HCT116 (cell line): ENCODE measurements at regions not wholly inside any gene's neighbourhood (a gene's known extent, or its start where the extent isn't known, plus 50 kb on each side); places are given as distances from the start of the nearest gene placed in this dataset.

Experiments used
- CEBPB ChIP-seq: IDR thresholded peaks from 2 replicates; pipeline ENCODE4 v1.6.1; 2012; ENCODE audit warnings: low read depth
- EZH2 ChIP-seq: fragments of 200-600 bp; sonication (generic); IDR thresholded peaks from 2 replicates; pipeline ENCODE4 v1.6.1; 2017; ENCODE audit warnings: antibody characterized with exemption, mixed run types
- MAX ChIP-seq: IDR thresholded peaks from 2 replicates; pipeline ENCODE4 v1.6.1; 2012
- POLR2A ChIP-seq: IDR thresholded peaks from 2 replicates; pipeline ENCODE4 v1.7.0; 2011; ENCODE audit warnings: borderline replicate concordance; ENCODE audit not compliant: insufficient read depth, insufficient read length; ENCODE audit errors: extremely low read depth
- POLR2AphosphoS5 ChIP-seq: IDR thresholded peaks from 2 replicates; pipeline ENCODE4 v1.6.1; 2011; ENCODE audit warnings: mild to moderate bottlenecking, low read depth, low read length, moderate library complexity
- SIN3A ChIP-seq: IDR thresholded peaks from 2 replicates; pipeline ENCODE4 v1.6.1; 2012; ENCODE audit warnings: low read depth
- ZNF274 ChIP-seq: fragments of 200-500 bp; sonication (Bioruptor generic); IDR thresholded peaks from 2 replicates; pipeline ENCODE4 v1.6.1; 2014; ENCODE audit warnings: mild to moderate bottlenecking, low read depth, low read length, inconsistent platforms
- TF ChIP-seq, protein P1 (sequence below): IDR thresholded peaks from 2 replicates; pipeline ENCODE4 v1.6.1; 2012; ENCODE audit warnings: low read depth
- TF ChIP-seq, protein P2 (sequence below), 3 experiments: fragments of 200-600 bp in 1 of 3; sonication (generic) in 1 of 3; IDR thresholded peaks in 2 of 3; conservative IDR thresholded peaks in 1 of 3; 2 replicates each; pipeline ENCODE4 v1.5.1; 2012 to 2017; ENCODE audit warnings: low read depth in 2 of 3, low read length in 2 of 3, antibody characterized with exemption in 1 of 3, borderline replicate concordance in 1 of 3, control low read depth in 1 of 3, mild to moderate bottlenecking in 1 of 3, mixed read lengths in 1 of 3, mixed run types in 1 of 3, moderate library complexity in 1 of 3; ENCODE audit not compliant: insufficient read depth in 1 of 3

- TF ChIP-seq EZH2 (no peak), POLR2A (no peak), SIN3A (no peak), ZNF274 (no peak), POLR2AphosphoS5 (no peak), CEBPB (no peak), MAX (no peak)
- TF ChIP-seq, protein P1, sequence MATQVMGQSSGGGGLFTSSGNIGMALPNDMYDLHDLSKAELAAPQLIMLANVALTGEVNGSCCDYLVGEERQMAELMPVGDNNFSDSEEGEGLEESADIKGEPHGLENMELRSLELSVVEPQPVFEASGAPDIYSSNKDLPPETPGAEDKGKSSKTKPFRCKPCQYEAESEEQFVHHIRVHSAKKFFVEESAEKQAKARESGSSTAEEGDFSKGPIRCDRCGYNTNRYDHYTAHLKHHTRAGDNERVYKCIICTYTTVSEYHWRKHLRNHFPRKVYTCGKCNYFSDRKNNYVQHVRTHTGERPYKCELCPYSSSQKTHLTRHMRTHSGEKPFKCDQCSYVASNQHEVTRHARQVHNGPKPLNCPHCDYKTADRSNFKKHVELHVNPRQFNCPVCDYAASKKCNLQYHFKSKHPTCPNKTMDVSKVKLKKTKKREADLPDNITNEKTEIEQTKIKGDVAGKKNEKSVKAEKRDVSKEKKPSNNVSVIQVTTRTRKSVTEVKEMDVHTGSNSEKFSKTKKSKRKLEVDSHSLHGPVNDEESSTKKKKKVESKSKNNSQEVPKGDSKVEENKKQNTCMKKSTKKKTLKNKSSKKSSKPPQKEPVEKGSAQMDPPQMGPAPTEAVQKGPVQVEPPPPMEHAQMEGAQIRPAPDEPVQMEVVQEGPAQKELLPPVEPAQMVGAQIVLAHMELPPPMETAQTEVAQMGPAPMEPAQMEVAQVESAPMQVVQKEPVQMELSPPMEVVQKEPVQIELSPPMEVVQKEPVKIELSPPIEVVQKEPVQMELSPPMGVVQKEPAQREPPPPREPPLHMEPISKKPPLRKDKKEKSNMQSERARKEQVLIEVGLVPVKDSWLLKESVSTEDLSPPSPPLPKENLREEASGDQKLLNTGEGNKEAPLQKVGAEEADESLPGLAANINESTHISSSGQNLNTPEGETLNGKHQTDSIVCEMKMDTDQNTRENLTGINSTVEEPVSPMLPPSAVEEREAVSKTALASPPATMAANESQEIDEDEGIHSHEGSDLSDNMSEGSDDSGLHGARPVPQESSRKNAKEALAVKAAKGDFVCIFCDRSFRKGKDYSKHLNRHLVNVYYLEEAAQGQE, result no peak
- TF ChIP-seq, protein P2, sequence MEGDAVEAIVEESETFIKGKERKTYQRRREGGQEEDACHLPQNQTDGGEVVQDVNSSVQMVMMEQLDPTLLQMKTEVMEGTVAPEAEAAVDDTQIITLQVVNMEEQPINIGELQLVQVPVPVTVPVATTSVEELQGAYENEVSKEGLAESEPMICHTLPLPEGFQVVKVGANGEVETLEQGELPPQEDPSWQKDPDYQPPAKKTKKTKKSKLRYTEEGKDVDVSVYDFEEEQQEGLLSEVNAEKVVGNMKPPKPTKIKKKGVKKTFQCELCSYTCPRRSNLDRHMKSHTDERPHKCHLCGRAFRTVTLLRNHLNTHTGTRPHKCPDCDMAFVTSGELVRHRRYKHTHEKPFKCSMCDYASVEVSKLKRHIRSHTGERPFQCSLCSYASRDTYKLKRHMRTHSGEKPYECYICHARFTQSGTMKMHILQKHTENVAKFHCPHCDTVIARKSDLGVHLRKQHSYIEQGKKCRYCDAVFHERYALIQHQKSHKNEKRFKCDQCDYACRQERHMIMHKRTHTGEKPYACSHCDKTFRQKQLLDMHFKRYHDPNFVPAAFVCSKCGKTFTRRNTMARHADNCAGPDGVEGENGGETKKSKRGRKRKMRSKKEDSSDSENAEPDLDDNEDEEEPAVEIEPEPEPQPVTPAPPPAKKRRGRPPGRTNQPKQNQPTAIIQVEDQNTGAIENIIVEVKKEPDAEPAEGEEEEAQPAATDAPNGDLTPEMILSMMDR (IDR thresholded peaks at IDR 0.05 in 2 of 3, conservative IDR thresholded peaks at IDR 0.05 in 1 of 3; ENCODE audit: borderline replicate concordance in 1 of 3, insufficient read depth in 1 of 3, low read depth in 2 of 3, low read length in 2 of 3), result no peak
These were observed 184.0 kb downstream of the RPS12 start for GRCh38 chr6:132998418-132998817.
